NCI-H82 (cell line): ENCODE measurements at regions not wholly inside any gene's neighbourhood (a gene's known extent, or its start where the extent isn't known, plus 50 kb on each side); places are given as distances from the start of the nearest gene placed in this dataset.
A peak's percentile ranks its signal among the peaks of the same experiment; 100 is the strongest.

Source experiments
- DNase-seq: peaks from one replicate; lab custom pipeline; 2025; lab: John Stamatoyannopoulos, UW

DNA sequence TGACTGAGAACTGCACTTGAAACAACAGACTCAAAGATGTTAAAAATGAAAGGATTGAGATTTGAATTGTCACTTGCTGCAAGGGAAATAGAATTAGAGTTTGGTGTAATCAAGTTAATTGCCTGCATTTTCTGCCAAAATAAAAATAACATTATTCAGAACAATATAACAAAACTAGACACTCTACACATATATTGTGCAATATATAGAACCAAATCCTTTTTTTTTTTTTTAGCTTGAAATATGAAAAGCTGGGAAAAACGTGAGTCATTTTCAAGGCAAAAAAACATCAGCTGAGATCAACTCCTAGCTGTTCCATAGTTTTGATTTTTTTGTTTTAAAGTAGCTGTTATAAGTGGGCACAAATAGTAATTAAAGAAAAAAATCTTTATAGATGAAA lies 561.5 kb downstream of the DNAJB9 start:
- DNase-seq: no peak

DNA sequence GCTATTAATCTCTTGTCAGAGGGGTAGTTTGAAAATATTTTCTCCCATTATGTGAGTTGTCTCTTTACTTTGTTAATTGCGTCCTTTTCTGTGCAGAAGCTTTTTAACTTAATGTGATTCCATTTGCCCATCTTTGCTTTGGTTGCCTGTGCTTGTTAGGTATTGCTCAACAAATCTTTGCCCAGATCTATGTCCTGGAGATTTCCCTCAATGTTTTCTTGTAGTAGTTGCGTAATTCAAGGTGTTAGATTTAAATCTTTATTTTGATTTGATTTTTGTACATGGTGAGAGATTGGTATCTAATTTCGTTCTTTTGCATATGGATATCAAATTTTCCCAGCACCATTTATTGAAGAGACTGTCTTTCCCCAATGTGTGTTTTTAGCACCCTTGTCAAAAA lies 567.2 kb downstream of the DNAJB9 start:
- no peak for DNase-seq

DNA sequence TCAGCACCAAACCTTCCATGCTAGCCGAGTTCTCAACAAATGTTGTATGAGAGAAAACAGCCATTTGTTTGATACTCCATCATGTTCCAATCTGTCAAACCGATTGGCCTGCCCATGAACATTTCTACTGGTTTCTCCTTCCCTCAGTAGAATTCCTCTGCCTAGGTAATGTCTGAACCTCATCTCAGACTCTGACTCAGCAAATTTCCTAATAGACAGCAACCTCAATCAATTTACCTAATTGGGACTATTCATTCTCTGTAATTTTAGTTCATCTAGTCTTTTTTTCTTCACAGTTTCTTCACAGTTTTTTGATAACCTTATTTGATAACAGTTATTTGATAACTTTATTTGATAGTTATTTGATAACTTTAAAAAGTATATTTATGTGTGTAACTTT lies 585.1 kb downstream of the DNAJB9 start:
- DNase-seq: no peak

DNA sequence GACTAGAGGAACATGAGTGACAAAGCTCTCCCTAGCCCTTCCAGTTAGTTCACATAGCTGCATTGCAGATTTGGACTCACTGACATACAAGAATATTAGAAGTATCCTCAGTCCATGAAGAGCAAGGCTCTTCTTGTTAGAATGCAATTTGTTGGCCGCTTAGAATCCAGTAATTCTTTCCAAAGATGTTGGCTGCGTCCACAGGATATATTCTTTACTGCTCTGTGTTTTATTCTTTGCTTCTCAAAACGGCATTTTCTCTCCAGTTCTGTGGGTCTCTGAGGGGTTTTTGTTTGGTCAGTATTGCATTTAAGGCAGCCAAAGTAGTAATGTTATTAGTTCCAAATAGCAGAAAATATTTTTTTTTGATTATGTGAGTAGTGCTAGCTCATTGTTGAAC lies 588.6 kb downstream of the DNAJB9 start:
- no peak for DNase-seq

DNA sequence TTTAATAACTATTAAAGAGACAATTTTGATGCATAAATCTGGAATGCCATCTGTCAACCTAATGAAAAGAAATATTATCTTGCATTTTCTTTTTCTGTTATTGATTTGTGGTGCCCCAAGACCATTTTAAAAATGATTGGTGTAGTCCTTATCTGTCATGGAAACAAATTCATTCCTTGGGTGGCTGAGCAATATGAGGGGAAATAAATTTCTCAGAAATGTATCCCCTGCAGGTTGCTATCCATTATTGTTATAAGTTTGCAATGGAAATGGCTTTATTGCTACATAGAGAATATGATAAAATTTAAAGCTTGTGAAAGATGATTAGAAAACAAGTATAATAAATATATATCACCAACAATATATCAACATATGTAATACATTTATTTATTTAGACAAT lies 607.0 kb downstream of the DNAJB9 start:
- DNase-seq: no peak

DNA sequence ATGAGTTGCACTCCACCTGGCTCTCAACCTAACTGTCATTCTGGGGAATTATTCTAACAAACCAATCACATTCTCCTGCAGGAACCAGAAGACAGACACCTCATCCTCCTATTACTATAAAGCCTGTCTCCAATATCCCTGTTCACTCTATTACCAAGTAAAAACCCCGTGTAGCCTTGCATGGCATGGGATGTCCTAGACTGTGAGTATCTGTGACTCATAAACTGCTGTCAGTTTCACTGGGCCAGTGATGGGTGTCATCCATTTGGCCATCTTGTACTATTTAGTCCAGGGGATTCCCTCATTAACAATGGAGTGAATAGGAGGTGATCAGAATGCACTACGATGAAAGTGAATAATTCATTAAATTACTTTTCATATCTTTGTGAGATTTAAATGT lies 608.7 kb downstream of the DNAJB9 start:
- no peak for DNase-seq

DNA sequence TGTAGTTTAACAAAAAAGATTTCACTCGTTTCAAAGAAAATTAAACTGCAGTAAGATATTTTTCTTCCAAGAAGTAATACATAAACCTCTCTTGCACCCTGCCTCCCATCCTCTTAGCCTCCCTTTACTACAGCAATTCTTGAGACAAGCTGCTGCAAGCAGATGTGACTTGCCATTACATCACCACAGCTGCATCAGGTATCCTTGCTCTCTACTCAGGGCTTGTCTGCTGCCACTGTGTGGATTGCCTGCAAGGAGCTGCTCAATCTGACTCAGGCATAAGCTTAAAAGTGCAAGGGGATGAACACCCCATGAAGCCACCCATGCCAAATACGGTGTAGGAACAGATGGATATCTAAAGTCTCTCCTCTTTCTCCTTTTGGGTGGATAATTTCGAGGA lies 609.9 kb downstream of the DNAJB9 start:
- DNase-seq: no peak

DNA sequence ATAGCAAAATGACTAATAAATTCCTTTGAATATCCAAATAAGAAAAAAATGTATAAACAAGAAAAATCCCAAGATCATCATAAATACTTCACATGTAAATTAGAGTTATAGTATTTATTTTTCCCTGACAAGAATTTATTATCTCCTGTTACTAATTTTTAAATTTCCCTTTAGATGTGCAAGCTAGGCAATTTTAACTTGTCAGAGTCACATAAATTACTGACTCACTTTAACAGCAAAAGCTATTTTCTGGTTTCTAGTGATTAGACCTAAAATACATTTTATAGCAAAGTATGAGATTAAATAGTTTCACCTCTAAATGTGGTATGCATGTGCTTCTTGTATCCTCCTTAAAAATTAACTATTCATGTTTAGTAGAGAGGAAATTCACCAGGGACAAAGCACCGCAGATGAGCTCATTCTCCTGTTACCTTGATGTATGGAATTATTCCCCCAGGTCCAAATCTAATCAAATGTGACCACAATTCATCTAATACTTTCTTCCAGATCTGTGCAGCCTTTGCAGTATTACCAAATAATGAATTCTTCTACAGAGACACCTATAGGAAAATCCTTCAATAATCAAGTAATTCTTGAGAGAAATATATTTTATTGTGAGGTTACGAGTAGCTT lies 621.2 kb downstream of the DNAJB9 start:
- no peak for DNase-seq

DNA sequence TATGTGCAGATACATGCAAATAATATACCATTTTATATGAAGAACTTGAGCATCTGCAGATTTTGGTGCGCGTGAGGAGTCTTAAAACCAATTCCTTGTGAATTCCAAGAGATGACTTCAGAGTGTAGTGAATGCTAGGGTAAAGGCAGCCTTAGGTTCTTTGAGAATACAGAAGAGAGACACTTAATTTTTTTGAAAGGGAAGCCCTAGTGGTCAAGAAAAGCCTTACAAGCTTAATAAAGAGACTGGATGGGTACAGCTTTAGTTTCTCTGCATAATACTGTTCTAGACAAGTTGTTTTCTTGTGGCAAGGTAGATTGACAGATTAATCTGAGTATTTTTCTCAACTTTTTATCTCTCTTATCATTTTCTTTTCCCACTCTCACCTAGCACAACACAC lies 636.5 kb downstream of the DNAJB9 start:
- DNase-seq: no peak

DNA sequence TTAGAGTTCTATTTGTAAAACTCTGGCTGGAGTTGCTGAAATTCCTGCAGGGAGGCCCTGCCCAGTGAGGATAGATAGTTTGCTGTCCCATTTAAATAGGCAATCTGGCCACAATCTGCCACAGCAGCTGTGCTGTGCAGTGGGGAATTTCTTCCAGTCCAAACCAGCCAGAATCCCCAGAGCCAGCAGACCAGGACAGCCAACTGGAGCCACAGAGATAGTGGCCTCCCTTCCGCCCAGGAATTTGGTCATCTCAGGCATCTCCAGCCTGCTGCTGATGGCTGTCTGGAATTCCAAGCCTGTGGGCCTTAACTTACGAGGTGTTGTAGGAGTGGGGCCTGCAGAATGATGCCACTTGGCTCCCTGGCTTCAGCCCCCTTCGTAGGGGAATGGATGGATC lies 643.4 kb downstream of the DNAJB9 start:
- peak; percentile 13 for DNase-seq

DNA sequence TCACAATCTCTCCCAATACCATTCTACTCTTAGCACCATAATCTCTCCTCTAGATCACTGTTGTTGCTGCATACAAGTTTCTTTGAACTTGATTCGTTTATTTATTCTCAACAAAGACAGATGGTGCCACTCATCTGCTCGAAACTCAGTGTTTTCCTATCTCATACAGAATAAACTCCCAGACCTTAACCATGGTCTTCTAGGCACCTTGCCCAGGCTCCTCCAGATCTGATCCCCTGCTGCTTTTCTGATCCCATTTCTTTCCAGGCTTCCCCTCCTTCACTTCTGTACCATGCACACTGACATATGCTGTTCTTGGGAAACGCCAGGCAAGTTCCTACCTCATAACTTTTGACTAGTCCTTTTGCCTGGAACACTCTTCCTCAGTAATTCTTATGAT lies 645.7 kb downstream of the DNAJB9 start:
- peak; percentile 17 for DNase-seq

DNA sequence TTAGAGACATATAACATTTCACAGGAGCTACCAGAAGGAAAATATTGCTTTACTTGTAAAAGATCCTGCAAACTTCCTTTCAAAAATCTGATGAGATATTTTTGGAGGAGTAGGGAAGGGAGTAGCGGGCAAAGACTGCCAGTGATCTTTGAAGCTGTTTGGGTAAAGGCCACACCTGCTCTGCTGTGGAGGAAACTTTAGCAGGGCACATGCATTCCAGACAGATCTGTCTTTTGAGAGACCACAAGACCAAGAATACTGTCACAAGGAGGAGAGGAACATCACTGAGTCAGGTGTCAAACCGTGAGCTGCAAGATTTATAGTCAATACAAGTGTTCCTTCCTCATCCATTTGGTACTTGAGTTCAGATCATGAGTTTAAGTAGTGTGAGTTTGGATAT lies 654.4 kb downstream of the DNAJB9 start:
- no peak for DNase-seq

DNA sequence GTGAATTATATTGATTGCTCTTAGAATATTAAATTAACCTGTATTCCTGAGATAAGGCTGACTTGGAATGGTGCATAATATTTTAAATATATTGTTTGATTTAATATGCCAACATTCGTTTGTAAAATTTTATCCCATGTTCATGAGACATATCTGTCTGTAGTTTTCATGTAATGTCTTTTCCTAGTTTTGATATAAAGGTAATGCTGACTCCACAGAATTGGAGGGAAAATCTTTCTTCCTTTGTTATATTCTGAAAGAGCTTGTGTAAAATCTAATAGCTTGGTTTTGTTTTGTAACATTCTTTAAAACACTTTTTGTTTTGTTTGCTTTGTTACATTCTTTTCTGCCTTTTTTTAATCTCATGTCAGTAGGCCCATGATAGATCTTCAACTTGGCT lies 657.0 kb downstream of the DNAJB9 start:
- DNase-seq: no peak

DNA sequence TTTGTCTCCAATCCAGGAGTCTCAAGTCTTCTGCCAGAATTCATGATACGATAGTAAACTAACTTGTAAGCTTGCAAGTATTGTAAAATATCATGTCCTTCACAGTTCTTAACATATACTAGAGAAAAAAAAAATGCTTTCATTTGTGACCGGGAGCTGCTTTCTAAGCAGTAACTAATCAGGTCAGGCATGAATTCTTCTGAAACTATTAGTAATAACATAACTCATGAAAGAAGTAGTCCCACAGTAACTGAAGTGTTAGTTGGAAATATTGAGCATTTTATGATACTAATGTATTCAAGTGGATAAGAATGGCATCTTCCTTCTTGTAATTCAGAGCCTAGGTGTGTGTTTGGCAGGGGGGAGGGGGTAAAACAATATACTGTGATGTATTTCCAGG lies 665.6 kb downstream of the DNAJB9 start:
- DNase-seq: no peak

DNA sequence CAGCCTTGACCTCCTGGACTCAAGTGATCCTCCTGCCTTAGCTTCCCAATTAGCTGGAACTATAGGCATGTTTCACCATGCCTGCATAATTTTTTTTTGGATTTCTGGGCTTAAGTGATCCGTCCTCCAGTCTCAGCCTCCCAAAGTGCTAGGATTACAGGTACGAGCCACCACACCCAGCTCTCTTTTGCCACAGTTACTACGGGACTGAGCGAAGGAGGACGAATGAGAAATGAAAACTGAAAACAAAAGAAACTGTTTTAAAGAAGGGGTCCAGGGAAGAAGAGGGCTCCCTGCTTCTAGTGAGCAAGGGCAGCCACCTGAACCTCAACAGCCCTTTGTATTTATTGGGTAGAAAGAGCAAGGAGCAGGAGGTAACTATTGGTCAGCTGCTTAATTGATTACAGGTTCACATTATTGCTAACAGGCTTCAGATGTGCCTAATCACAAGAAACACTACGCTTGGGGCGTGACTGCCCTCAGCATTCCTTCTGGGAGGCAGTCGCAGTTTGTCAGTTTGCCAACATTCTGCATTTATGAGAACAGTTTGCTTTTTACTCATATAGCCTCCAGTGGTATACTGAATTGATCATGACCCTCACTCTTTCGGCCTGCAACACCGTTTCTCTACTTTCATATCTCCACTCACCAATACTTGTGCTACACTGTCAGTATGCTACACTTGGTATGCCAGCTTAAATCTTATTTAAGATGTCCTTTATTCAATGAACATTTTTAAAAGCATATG lies 676.8 kb downstream of the DNAJB9 start:
- DNase-seq: no peak

DNA sequence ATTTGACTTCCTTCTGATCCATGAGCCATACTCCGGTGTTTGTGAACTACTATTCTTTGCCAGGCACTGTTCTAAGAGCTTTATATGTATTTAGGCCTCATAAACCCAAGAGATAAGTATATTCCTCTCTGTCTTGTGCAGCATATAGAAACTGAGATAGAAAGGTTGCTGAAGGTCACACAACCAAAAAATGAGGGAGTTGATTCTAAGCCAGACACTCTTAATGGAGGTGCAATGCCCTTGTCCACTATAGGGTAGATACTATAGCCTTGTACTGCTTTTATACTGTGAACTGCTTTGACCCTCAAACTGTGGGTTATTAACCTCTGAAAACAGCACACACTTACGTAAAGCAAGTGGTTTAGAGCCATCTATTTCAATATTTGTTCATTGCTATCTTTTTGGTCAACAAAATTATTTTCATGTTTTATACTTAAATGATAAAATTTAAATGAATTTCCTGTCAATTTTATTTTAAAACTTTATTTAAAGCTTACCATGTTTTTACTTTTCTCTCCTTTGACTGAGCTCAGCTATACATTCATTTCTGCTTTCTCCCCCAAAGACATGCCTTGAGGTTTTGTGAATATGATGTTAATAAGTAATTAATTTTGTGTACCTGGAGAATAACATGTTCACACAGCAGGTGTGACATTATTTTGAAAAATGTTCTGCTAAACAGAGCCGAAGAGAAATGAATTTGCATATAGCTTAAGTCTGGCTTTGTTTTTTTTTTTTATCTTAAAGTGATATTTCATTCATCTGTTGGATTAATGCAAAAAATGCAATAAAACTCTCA lies 687.3 kb downstream of the DNAJB9 start:
- peak; percentile 7 for DNase-seq

DNA sequence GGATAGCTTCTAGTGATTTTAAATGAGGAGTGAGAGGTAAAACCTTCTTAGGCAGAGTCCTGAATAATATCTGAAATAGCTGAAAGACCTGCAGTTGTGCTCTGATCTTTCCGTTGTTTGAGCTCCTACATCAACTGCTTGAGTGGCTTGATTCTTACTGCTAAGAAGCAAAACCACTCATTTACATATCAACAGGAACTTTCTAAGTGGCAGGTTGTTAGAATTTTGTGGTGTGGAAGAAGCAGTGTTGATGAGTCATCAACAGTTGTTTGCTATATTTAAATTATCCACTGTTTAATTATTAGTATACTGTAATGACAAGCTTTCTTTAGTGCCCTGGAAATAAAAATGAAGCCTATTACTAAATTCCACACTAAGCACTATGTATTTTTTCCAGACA lies 689.5 kb downstream of the DNAJB9 start:
- no peak for DNase-seq

DNA sequence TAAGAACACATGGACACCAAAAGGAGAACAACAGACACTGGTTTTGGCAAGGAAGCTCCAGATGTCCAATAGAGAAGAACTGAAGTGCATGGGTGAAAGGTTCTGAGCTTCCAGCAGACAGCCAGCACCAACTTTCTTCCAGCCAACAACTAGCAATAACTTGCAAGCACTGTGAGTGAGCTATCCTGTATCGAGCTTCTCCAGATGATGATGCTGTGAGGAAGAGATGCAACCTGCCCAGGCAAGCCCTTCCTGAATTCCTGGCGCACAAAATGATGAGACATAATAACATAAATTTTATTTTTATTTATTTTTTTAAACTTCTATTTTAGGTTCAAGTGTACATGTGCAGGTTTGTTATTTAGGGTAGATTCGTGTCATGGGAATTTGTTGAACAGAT lies 692.1 kb downstream of the DNAJB9 start:
- DNase-seq: no peak

DNA sequence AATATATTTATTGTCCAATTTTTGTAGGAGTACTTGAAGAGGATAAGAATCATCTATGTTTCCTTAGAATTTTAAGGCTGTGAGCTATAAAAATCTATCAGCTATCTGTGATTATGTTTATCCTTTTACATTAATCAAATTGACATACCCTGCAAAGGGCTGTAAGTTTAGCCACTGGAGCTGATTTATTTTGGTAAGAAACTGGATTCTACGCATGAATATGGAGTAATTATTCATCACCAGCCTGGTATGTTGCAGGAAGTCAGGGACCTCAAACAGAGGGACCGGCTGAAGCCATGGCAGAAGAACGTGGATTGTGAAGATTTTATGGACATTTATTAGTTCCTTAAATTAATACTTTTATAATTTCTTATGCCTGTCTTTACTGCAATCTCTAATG lies 696.9 kb downstream of the DNAJB9 start:
- DNase-seq: no peak

DNA sequence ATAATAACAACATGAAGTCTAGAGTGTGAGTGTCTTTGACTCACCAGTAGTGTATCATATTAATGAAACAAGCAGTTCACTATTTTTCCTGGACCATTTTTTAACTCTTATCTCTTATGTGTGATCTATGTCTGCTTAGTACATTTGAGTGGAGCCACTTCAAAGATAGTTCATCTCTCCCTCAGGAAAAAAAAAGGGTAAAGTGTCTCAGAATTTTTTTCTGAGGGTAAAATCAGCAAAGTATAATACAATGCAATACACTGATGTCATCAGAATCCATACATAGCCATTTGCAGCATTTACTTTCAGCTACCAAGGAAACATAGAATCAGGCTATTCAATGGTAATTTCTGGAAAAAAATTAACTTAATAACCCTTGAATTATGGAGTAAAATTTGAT lies 706.7 kb downstream of the DNAJB9 start:
- DNase-seq: no peak

DNA sequence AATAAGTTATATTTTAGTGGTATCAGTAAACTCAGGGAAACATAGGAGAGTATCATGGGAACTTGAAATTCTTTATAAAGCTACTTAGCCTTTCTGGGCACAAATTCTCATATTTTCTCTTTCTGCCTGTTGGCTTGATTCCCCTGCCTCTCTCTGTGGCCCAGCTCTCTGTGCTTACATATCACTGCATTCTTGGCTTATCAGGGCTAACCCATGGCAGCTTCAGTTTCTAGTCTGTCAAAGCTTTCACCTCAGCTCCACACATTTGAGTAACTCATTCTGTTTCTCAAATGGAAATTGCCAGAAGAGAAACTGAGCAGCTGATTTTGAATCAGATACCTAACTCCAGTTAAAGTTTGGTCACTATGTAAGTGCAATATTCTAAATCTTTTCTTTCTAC lies 713.1 kb downstream of the DNAJB9 start:
- DNase-seq: no peak

DNA sequence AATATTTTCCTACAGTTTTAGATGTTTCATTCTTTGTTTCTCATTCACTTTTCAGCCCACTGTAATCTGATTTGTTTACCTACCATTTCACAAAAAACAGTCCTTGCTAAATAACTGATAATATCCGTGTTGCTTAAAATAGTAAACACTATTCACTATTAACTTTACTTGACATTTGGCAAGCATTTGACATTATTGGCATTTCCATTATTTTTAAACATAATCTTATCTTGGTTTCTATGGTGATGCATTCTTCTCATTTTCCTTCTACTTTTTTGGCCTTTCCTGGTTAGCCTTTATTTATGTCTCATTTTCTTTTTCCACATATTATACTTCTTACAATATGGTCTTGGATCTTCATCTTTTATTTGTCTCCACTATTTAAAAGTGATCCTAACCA lies 715.3 kb downstream of the DNAJB9 start:
- DNase-seq: no peak

DNA sequence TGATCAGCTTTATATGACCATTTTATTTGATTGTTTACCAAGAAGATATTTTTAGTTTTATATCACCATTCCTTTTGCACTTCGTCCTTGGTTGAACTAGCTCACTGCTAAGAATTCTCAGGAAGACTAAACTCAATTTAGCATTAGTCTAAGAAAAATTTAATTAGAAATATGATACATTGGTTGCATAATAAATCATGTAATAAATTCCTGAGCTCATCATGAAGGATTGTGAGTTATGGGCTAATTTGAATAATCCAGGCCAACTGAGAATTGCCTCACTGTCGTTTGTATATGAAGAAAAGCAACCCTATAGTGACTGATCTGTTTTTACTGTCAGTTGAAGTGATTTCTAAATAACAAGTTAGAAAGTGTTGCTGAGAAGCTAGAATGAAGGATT lies 725.5 kb downstream of the DNAJB9 start:
- no peak for DNase-seq
